ENCODE measurements at regions not wholly inside any gene's neighbourhood (a gene's known extent, or its start where the extent isn't known, plus 50 kb on each side); places are given as distances from the start of the nearest gene placed in this dataset.

GRCh38 chr4:4689694-4690440 lies 148.0 kb upstream of the STX18 start:
- no peak overlapping the region for H3K9ac ChIP-seq (ENCODE audit: control insufficient read depth, extremely low read depth, insufficient read depth, low read length)
- H3K4me2 ChIP-seq (ENCODE audit: control insufficient read depth, extremely low read depth, insufficient read depth, low read depth, low read length): no peak overlapping the region
- H3K9me3 ChIP-seq (ENCODE audit: control insufficient read depth, low read depth, low read length): no peaks in the 10 kb centered on the region
- H3K36me3 ChIP-seq (ENCODE audit: control insufficient read depth in 2 of 2, extremely low read depth in 1 of 2, insufficient read depth in 2 of 2, low read length in 2 of 2): no peaks in the 10 kb centered on the region
- no peaks in the 10 kb centered on the region for H3K79me2 ChIP-seq (ENCODE audit: control insufficient read depth, insufficient read depth, low read length)
- TF ChIP-seq CTCF (optimal IDR thresholded peaks at IDR 0.05 in 1 of 3, IDR thresholded peaks at IDR 0.05 in 1 of 3, conservative IDR thresholded peaks at IDR 0.05 in 1 of 3; ENCODE audit: extremely low read depth in 1 of 3, insufficient read depth in 2 of 3, low read length in 3 of 3) (no peak), EZH2 (IDR thresholded peaks at IDR 0.05; ENCODE audit: low read length) (no peak)
- no peak overlapping the region for H2AFZ ChIP-seq (ENCODE audit: control insufficient read depth, low read length)
- no peaks in the 10 kb centered on the region for H3K27me3 ChIP-seq (ENCODE audit: control insufficient read depth, extremely low read depth, insufficient read depth, low read length)
- H3K4me1 ChIP-seq (ENCODE audit: control insufficient read depth, extremely low read depth, insufficient read depth, low read length): no peaks in the 10 kb centered on the region
- DNase-seq (ENCODE audit: low read depth, low spot score) (no peak), FAIRE-seq (no peak)
- no peaks in the 10 kb centered on the region for H3K9me1 ChIP-seq (ENCODE audit: control insufficient read depth, extremely low read depth, insufficient read depth, low read length)
- dilution Hi-C loops (cut with MboI; ENCODE audit: extremely low pct_ligation_motif_present, low sequenced_read_pairs): no loop called here
- H4K20me1 ChIP-seq (ENCODE audit: control insufficient read depth, extremely low read depth, insufficient read depth, low read length): no peaks in the 10 kb centered on the region
- H3K27ac ChIP-seq (ENCODE audit: control insufficient read depth, insufficient read depth, low read length): no peak overlapping the region
- no peak overlapping the region for H3K4me3 ChIP-seq (ENCODE audit: control insufficient read depth in 2 of 3, extremely low read depth in 1 of 3, insufficient read depth in 2 of 3, low read depth in 1 of 3, low read length in 3 of 3)

GRCh38 chr4:4687935-4688727 lies 146.3 kb upstream of the STX18 start:
- H3K4me1 ChIP-seq (ENCODE audit: control insufficient read depth, extremely low read depth, insufficient read depth, low read length): no peaks in the 10 kb centered on the region
- FAIRE-seq (no peak), DNase-seq (ENCODE audit: low read depth, low spot score) (no peak)
- no peaks in the 10 kb centered on the region for H4K20me1 ChIP-seq (ENCODE audit: control insufficient read depth, extremely low read depth, insufficient read depth, low read length)
- dilution Hi-C loops (cut with MboI; ENCODE audit: extremely low pct_ligation_motif_present, low sequenced_read_pairs): no loop called here
- H3K9me3 ChIP-seq (ENCODE audit: control insufficient read depth, low read depth, low read length): no peaks in the 10 kb centered on the region
- no peaks in the 10 kb centered on the region for H3K79me2 ChIP-seq (ENCODE audit: control insufficient read depth, insufficient read depth, low read length)
- H3K27ac ChIP-seq (ENCODE audit: control insufficient read depth, insufficient read depth, low read length): no peak overlapping the region
- H3K36me3 ChIP-seq (ENCODE audit: control insufficient read depth in 2 of 2, extremely low read depth in 1 of 2, insufficient read depth in 2 of 2, low read length in 2 of 2): no peaks in the 10 kb centered on the region
- no peak overlapping the region for H3K4me3 ChIP-seq (ENCODE audit: control insufficient read depth in 2 of 3, extremely low read depth in 1 of 3, insufficient read depth in 2 of 3, low read depth in 1 of 3, low read length in 3 of 3)
- H3K9ac ChIP-seq (ENCODE audit: control insufficient read depth, extremely low read depth, insufficient read depth, low read length): no peak overlapping the region
- no peak overlapping the region for H3K4me2 ChIP-seq (ENCODE audit: control insufficient read depth, extremely low read depth, insufficient read depth, low read depth, low read length)
- no peak overlapping the region for H2AFZ ChIP-seq (ENCODE audit: control insufficient read depth, low read length)
- no peaks in the 10 kb centered on the region for H3K9me1 ChIP-seq (ENCODE audit: control insufficient read depth, extremely low read depth, insufficient read depth, low read length)
- no peaks in the 10 kb centered on the region for H3K27me3 ChIP-seq (ENCODE audit: control insufficient read depth, extremely low read depth, insufficient read depth, low read length)
- no peak for TF ChIP-seq EZH2 (IDR thresholded peaks at IDR 0.05; ENCODE audit: low read length)
- TF ChIP-seq CTCF (optimal IDR thresholded peaks at IDR 0.05 in 1 of 3, IDR thresholded peaks at IDR 0.05 in 1 of 3, conservative IDR thresholded peaks at IDR 0.05 in 1 of 3; ENCODE audit: extremely low read depth in 1 of 3, insufficient read depth in 2 of 3, low read length in 3 of 3): no peak
